HG02642 (cell line): ENCODE measurements at regions not wholly inside any gene's neighbourhood (a gene's known extent, or its start where the extent isn't known, plus 50 kb on each side); places are given as distances from the start of the nearest gene placed in this dataset.
A peak's percentile ranks its signal among the peaks of the same experiment; 100 is the strongest.

ENCODE experiments used
- ATAC-seq: cut with Tn5 transposase; IDR thresholded peaks from one replicate; pipeline ENCODE4 v1.9.1; 2021; ENCODE audit warnings: mild to moderate bottlenecking; ENCODE audit not compliant: unreplicated experiment, poor library complexity

DNA sequence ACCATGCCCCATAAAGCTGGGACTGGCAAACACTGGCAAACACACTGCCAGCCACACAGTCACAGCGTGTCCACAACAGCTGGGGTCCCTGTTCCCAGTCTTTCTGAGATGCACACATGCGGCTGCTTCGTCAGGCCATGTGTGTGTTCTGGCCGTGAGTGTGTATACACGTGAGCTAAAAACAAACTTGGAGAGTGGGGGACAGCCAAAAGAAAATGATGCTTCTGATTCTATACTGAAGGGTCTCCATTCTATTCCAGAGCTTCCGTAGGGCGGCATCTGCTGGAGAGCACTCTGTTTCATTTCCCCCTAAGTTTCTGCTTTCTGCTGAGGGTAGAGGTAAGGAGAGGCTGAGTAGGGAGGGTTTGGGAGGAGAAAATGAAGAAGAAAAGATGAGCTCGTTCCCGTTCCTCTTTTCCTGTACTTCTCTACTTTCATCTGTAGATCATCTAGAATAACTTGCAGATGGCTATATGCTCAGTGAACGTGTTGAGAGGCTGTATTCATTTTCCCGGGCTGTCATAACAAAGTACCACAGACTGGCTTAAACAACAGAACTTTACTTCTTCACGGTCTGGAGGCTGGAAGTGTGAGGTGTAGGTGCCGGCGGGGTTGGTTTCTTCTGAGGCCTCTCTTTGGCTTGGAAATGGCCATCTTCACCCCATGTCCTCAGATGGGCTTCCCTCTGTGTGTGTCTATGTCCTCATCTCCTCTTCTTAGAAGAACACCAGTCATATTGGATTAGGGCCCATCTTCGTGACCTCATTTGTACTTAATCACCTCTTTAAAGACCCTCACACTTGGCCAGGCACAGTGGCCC, 151.6 kb downstream of the TOMM20 start:
- ATAC-seq = no peak

DNA sequence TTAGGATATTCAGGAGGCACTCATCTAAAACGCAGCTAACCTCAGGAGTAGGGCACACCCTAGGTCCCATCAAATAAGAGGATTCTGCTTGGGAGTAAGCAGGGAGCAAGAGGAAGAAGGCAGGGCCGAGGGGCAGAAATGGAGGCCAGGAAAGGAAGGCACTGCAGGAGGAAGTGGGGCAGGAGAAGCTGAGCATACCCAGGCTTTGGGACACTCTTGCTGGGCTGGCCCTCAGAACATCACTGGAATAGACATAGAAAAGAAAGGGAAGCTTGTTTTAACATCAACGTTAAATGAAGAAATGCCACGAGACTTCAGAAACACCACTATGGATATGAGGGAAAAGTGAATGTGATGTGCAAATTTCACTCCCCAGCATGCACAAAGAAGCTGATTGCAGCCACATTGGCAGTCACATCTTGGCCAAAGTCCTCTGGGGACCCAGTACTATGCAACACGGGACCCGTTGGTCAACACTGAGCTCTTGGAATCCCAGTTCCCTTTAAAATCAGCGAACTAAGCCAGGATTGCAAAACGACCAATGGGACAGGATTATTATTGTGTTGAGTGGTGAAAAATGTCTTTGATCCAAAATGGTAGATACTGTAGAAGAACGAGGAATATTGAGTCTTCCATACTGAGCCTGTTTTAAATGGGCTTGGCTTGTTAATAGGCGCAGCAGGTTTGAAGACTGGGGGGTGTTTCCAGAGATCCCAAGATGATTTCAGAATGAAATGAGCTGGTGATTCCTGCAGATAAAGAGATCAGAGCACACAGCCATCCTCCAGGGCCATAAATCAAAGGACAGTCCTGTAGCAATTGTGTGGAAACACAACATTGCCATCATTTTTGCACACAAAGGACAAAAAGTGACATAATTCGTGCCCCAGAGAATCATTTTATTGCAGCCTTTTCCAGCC, 152.4 kb downstream of the TOMM20 start:
- ATAC-seq = no peak

DNA sequence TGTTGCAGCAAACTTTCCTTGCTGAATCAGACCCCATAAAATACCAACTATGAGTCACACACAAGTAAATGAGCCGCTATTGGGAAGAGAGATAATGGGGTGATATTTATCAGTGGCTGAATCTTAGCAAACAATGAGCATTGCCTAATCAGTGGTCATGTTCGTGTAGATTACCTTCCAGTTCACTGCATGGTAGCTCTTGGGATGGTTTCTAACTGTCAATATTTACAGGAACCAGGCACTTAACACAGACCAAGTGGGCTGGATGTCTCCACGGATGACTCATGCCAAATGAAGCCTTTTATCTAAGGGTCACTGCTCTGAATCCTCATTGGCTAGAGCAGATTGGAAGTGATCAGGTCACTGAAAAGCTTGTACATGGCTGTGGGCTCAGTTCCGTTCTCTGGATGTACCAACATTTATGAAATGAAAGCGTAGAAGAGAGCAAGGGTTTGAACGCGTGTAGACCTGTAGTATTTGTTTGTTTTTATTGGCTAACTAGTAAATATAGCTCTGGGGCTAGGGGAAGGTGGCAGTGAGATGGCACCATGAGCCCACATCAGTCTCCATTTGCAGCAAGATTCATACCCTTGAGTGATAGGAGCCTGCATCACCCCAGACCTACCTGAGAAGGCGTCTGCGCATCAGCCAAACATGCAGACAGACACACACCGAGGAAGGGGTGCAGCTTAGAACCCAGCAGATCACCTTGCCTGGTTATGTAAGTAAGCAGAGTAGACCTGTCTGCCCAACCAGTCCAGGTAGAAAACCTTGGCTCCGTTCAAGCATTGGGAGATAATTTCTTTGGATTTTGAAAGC, 153.3 kb downstream of the TOMM20 start:
- no peak for ATAC-seq

DNA sequence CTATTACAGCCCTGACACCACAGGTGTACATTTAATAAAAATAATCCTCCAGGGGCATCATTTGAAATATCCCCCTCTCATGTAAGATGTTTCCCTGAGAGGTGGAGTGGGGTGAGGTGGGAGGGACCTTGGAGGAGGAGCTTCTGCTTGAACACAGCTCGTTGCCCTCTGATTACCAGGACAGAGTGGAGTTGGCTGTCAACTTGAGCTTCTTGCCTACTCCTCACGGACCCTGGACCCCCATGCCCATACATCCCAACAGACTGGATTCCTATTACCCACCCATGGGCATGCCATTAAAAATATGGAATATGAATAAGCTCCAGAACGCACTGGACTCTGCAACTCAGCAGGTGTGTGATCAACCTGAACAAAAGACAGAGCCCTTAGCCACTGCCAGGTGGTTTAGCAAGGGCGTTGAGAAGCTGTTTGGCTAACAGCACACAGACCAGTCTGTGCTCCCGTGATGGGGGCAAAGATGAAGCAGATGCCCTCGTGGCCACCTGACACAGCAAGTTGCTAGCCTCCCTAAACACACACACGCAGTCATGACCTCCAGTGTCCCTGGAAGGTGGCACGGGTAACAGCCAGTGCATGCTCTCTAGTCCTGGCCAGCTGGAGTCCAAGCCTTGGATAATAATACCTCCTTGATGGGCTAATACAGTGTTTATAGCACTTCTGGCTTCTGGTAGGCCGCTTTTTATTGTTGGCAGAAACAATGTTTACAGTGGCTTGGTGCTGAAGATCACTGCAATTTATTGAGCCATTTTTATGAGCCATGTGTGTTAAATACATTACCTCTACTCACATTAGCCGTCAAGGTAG, 155.0 kb downstream of the TOMM20 start:
- no peak for ATAC-seq

DNA sequence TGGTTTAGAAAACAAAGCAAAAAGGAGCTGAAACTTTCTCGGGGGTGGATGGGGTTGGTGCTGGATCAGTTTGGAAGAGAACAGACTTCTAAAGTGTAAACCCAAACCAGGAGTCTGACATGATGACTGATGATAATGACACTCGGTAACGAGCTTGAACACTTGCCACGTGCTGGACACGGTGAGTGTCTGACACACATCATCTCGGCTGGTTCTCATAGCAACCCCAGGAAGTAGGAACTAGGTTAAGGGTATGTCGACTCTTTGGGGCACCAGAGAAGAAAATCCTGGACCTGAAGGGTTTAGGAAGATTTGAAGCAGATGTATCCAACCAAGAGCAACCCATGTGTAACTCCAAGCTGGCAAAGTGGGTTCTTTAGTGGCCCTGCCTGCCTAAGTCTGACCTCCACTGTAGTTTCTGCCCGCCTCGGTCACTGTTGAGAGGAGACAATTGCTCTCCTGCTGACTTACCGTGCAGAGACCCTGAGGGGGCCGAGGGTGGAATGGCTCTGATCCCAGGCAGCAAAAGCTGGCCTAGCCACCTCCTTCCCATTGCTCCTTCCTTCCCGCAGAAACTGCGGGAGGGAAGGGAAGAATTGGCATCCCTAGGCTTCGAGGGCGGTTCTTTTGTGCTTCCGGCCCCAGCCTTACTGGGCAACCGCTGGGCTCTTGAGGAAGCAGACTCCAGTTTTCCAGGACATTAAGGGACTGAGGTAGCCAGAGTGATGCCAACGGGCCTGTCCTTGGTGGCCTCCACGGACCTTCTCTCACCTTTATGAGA, 156.0 kb downstream of the TOMM20 start:
- ATAC-seq = no peak

DNA sequence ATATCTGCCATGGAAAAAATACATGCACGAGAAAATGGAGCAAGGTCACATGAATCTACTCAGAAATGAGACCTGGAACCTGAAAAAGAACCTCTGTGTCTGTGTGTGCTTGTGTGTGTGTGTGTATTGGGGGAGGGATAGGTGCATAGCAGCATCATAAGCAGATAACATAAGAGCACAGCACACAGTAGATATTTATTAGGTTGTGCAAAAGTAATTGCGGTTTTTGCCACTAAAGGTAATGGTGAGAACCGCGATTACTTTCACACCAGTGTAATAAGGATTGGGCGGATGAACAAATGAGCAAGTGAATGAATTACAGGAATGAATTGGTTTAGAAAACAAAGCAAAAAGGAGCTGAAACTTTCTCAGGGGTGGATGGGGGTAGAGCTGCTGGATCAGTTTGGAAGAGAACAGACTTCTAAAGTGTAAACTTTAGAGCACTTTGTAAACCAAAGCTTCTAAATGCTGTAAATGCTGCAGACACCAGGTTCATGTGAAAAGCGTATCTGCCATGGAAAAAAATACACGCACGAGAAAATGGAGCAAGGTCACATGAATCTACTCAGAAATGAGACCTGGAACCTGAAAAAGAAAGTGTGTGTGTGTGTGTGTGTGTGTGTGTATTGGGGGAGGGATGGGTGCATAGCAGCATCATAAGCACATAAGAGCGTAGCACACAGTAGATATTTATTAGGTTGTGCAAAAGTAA, 156.9 kb downstream of the TOMM20 start:
- ATAC-seq = no peak

DNA sequence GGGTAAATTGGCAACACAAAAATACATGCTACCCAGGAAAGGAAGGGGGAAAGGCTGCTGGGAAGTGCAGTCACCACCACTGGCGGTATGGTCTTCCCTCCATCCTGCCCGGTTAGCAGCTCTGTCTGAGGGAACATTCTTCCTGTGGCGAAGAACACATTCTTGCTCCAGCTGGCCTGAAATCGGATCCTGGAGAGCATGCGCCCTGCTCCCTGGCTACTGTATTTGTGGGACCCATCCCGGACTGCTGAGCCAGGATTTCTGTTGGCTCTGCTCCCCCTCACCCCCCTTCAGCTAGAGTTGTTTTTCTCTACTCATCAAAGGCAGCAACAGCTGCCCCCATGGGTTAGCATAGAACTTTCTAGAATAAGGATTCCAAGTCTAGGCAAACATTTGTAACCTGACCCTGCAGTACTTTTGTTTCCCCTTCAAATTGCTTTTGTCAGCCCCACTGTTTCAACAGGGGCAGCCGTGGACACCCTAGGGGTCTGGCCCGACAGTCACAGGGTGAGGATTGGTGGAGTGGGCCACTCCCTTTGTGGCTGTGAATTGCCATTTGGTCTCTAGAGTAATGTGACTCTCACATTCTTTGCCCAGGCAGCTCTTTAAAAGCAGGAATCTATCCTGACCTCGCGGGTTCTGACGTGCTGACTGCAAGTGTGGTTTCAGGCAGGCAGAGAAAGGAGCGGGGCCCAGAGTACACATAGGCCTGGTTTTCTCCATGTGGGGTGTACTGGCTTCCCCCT, 157.7 kb downstream of the TOMM20 start:
- ATAC-seq = no peak

DNA sequence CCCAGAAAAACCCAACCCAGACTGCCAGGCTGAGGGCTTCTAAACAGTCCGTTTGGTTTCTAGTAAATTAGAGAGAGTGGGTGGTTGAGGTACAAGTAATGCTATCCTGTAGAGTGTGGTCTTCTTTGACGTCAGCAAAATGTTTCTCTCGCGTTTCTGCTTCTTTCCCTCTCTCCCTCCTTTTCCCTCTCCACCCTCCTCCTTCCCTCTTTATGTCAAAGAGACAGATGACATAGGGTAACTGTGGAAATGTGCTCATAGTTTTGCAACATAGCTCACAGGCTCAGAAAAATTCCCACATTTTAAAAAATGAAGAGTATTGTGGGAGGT, 158.3 kb downstream of the TOMM20 start:
- ATAC-seq = no peak

DNA sequence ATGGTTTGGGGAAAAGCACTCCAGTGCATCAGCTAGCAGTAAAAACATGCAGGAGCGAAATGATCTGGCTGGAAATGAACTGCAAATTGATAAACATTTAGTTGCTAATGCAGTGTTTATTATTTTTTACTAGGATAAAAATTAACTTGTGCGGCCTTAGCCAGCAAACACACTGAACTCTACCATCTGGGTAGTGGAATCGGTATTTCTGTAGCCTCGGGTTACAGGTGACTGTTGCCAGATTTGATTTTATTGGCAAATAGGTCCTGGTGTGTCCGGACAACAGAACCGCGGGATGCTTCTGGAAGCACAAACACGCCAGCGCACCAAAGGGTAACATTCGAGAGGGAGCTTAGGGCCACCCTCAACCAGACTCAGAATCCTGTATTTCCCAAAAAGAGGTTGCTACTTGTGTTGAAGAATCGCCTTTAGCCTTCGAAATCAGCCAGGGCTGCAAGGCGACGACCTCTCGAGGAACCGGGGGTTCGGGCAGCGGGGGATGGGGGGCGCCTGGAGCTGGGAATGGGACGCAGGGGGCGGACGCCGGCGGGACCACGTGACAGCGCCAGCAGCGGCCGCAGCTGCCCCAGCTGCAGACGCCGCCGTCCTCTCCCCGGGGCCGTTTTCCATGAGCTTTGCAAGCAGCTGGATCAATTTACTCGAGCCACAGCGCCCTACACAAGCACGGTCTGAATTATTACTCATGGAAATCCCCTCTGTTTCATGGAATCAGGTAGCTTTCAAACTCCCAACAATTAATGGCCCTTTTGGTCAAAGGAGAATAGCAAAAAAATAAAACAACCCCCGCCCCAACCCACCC, 158.8 kb downstream of the TOMM20 start:
- ATAC-seq = no peak

DNA sequence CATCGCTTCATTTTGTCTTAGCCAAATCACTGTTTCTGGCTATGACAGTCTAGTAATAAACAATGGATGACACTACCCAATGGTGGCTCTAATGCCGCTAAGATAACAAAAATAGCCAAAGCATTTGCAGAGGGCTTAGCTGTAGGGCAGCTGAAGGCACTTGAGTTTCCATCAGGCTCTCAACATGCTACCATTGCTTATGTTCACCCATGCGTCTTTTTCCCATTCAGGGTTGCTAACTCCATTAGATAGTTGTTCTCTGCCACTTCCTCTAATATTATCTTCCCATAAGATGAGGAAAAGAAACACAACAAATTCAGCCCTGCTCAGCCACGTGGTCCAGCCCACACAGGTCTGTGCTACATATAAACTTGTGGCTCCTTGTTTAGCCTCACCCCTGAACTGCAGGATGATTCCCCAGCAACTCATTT, 159.6 kb downstream of the TOMM20 start:
- no peak for ATAC-seq

DNA sequence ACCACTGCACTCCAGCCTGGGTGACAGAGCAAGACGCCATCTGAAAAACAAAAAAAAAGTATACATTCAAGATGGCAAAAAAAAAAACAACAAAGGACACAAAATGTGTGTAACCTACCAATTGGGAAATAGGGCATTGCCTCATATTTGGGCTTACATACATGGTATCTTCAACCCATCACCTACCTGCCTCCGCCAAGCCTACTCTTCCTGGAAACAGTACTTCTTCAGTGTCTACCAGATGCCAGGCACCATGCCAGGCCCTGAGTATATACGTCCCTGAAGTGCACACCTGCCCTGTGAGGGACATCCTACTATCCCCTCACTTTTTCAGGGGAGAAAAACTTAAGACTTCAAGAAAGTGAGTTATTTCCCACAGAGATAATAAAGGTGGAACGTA, 160.2 kb downstream of the TOMM20 start:
- no peak for ATAC-seq

DNA sequence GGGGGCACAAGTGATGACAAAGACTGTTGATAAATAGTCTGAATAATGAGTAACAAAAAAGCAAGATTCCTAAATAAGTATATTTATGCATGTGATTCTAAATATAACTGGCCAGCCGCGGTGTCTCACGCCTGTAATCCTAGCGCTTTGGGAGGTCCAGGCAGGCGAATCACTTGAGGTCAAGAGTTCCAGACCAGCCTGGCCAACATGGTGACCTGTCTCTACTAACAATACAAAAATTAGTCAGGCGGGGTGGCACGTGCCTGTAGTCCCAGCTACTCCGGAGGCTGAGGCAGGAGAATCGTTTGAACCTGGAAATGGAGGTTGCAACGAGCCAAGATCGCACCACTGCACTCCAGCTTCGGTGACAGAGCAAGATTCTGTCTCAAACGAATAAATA, 161.5 kb downstream of the TOMM20 start:
- no peak for ATAC-seq

DNA sequence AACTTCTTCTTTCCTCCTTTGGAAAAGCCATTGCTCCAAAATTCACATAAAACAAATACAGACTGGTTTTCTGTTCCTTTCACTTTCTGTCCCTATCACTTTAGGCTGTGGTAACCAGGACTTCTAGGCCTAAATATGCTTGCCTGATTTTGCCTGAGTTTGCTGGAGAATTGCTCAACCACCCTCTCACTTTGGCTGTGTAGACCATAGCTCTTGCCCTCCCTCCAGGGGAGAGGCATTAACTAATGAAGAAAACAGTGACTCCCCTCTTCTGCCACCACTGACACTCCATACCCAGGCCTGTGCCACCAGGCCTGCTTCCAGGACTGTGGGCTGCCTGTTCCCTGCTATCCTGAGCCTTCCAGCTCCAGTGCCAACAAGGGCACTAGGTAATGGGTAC, 163.5 kb downstream of the TOMM20 start:
- ATAC-seq = no peak

DNA sequence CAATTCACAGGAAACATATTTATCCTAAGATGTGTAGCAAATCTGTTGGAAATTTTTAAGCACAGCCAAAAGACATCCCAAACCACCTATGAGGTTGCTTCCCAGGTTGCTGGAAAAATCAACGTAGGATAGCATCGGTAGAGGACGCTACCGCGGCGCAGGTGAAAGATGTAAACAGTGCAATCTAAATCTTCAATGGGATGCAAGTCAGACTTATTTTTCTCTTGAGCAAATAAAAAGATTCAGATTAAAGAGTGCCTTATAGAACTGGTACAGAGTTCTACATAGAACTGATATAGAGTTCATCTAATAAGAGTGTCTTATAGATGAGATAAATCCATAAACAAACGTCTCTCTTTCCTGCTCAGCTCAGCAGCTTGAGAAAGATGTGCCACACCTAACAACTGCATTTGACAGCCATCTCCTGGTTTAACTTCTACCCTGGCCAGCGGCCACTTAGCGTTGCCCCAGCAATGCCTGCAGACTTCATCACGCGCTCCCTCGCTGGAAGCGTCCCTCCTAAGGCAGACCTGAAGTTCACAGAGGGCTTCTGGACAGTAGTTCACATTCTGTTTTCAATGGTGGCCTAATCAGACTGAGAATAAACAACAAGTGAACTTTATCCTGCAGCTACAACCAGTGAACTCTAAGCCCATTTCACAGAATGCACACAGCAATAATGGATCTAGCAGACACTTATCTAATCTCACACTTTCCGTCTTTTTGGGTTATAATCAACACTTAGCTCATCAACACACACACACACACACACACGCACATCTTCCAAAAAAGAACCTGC, 164.5 kb downstream of the TOMM20 start:
- ATAC-seq = no peak

DNA sequence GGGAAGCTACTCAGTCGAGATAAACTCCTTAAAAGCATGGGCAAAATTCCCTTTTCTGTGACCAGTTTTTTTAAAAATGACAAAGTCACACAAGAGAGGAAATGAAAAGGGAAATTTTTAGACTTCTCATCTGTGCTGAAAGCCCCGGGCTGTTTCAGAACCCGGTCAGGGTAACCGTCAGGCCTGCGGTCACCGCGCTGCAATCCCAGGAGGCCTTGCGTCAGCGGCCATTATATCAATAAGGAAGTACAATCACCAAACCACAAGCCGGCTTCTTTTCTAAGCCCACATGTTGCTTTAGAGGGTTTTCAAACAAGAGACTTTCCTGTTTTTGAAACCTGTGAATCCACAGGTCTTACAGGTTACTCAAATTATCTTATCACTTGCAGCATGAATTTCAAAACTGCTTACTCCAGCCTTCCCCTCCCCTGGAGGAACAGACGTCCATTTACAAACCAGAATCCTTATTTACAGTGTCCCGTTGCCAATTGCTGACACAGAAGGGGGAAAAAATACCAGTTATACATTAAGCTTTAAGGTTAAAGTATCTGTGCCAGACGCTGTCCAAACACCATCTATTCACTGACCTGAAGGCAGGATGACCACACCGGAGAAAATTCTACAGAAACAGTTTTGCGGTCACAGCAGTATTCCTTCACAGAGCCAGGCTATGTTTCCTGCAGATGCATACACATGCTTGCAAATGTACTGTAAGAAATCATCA, 165.3 kb downstream of the TOMM20 start:
- ATAC-seq = peak; percentile 89
